Spleen (tissue), 11 donors: ENCODE measurements at regions not wholly inside any gene's neighbourhood (a gene's known extent, or its start where the extent isn't known, plus 50 kb on each side); places are given as distances from the start of the nearest gene placed in this dataset.

Experiments
- DNase-seq: peaks from one replicate; pipeline ENCODE4 v3.0.0-alpha.2; 2020
- H3K27ac ChIP-seq, 8 donors: fragments of 200-600 bp; sonication (generic) in 7 of 8; 1 replicate in 4 of 8; 2 replicates in 4 of 8; pipeline versions ENCODE4 v1.5.0 to v1.8.0; 2016 to 2021; ENCODE audit warnings: inconsistent platforms in 4 of 8, mild to moderate bottlenecking in 4 of 8, moderate library complexity in 1 of 8
- H3K27me3 ChIP-seq, 7 donors: fragments of 200-600 bp; sonication (generic) in 6 of 7; replicated peaks in 1 of 7; 1 replicate in 4 of 7; 2 replicates in 3 of 7; pipeline versions ENCODE4 v1.5.0 to v1.8.0; 2016 to 2021; ENCODE audit warnings: inconsistent platforms in 3 of 7, mild to moderate bottlenecking in 1 of 7
- H3K36me3 ChIP-seq, 6 donors: fragments of 200-600 bp; sonication (generic) in 5 of 6; 1 replicate in 4 of 6; 2 replicates in 2 of 6; pipeline versions ENCODE4 v1.5.0 to v1.8.0; 2016 to 2021; ENCODE audit warnings: inconsistent platforms in 2 of 6
- H3K4me1 ChIP-seq, 6 donors: fragments of 200-600 bp; sonication (generic) in 5 of 6; 1 replicate in 3 of 6; 2 replicates in 3 of 6; pipeline versions ENCODE4 v1.5.0 to v1.8.0; 2016 to 2021; ENCODE audit warnings: inconsistent platforms in 3 of 6
- H3K4me3 ChIP-seq, 8 donors: fragments of 200-600 bp; sonication (generic) in 7 of 8; 1 replicate in 4 of 8; 2 replicates in 4 of 8; pipeline versions ENCODE4 v1.5.0 to v1.8.0; 2016 to 2021; ENCODE audit warnings: inconsistent platforms in 4 of 8, mild to moderate bottlenecking in 4 of 8, moderate library complexity in 2 of 8
- H3K9me3 ChIP-seq, 8 donors: fragments of 200-600 bp; sonication (generic) in 7 of 8; 1 replicate in 4 of 8; 2 replicates in 4 of 8; pipeline versions ENCODE4 v1.5.0 to v1.8.0; 2016 to 2021; ENCODE audit warnings: inconsistent platforms in 4 of 8
- POLR2A ChIP-seq, 3 donors: fragments of 450-650 bp; IDR thresholded peaks; one replicate each; pipeline ENCODE4 v1.5.1; 2017; ENCODE audit warnings: antibody characterized with exemption in 3 of 3, mild to moderate bottlenecking in 1 of 3
- POLR2AphosphoS5 ChIP-seq, 3 donors: sonication (generic); formaldehyde crosslinking; IDR thresholded peaks; one replicate each; pipeline ENCODE4 v1.5.1; 2017; ENCODE audit warnings: antibody characterized with exemption in 3 of 3
- WGBS, 5 donors: extraction: QIAGEN DNeasy Blood & Tissue Kit in 3 of 5; methylation state at CpG; one replicate each; pipeline versions ENCODE4 v1.1.5 to v1.1.7; 2013 to 2018; 5-methylcytosine and 5-hydroxymethylcytosine counted together
- intact Hi-C: fragments of 100-400 bp; cut with DNase I; formaldehyde crosslinking; loops from one replicate; pipeline ENCODE4 v1.15.0; 2023; ENCODE audit warnings: low total_unique reads
- TF ChIP-seq, protein P1 (sequence below), 11 experiments: fragments of 200-600 bp in 7 of 11; fragments of 450-650 bp in 4 of 11; sonication (generic) in 4 of 11; IDR thresholded peaks in 8 of 11; conservative IDR thresholded peaks in 3 of 11; 1 replicate in 7 of 11; 2 replicates in 4 of 11; pipeline versions ENCODE4 v1.4.0 to v1.8.0; 2016 to 2021; ENCODE audit warnings: antibody characterized with exemption in 11 of 11, inconsistent platforms in 4 of 11, mild to moderate bottlenecking in 1 of 11
- donor health status: healthy with polysubstance abuse.
- donor health status: DM: no; HTN: no; CAD: no; lungs with moderate emphysema.
- donor health status: DM: no; HTN: no; CAD: no.
- donor health status: Bipolar disorder and iron deficiency.
- donor health status: healthy.
- donor health status: DM: no; HTN: no; CAD: no.
- donor health status: DM: yes; HTN: yes; CAD: no.

DNA sequence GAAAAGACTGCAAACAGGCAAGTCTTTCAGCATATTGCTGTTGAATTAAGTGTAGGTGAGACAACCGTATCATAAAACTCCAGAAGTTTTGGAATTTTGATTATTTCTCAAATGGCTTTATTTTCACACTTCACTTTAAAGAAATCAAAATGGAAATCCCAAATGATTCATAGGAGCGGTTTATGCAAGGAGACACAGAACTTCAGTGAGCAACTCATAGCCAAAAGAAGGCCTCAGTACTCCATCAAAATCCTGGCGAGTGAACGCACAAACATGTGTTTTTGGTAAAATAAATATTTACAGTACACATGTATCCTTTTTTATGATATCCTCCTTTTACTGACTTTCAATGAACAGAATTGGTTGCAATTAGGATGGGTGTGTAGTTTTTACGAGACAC lies 140.4 kb upstream of the APCDD1 start:
- Histone ChIP-seq H3K4me3 (no peak overlapping the region), H3K36me3 (no peaks in the 10 kb centered on the region), H3K9me3 (no peaks in the 10 kb centered on the region), H3K27ac (no peak overlapping the region), H3K4me1 (peaks cover 0 to 26% (median 10%) of the 10 kb centered on the region in 6 donors), H3K27me3 (no peaks in the 10 kb centered on the region)
- intact Hi-C loops = no loop called here
- TF ChIP-seq, protein P1, sequence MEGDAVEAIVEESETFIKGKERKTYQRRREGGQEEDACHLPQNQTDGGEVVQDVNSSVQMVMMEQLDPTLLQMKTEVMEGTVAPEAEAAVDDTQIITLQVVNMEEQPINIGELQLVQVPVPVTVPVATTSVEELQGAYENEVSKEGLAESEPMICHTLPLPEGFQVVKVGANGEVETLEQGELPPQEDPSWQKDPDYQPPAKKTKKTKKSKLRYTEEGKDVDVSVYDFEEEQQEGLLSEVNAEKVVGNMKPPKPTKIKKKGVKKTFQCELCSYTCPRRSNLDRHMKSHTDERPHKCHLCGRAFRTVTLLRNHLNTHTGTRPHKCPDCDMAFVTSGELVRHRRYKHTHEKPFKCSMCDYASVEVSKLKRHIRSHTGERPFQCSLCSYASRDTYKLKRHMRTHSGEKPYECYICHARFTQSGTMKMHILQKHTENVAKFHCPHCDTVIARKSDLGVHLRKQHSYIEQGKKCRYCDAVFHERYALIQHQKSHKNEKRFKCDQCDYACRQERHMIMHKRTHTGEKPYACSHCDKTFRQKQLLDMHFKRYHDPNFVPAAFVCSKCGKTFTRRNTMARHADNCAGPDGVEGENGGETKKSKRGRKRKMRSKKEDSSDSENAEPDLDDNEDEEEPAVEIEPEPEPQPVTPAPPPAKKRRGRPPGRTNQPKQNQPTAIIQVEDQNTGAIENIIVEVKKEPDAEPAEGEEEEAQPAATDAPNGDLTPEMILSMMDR (IDR thresholded peaks at IDR 0.05 in 8 of 11, conservative IDR thresholded peaks at IDR 0.05 in 3 of 11) = no peak
- no peak for TF ChIP-seq POLR2A (IDR thresholded peaks at IDR 0.05)
- TF ChIP-seq POLR2AphosphoS5 (IDR thresholded peaks at IDR 0.05) = no peak
- 96 to 98% (median 97%) methylated on average over 5 of the region's 5 CpGs for WGBS, 5 donors
- no peak for DNase-seq

DNA sequence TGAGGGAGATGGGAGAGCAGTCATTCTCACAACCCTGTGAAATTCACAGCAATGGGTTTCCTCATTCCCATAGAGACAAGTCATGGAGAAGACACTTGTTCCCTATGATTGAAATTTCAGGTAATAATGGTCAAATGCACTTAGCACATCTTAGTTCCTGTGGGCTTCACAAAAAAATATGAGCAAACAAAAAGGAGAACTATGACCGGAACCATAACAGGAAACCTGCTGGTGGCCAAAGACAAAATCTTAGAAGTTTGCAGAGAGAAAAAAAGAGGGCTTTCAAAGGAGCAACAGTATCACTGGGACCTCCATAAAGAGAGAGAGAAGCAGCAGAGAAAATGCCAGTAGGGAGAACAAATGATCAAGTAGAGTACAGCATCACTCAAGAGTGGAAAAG lies 138.9 kb upstream of the APCDD1 start:
- no peaks in the 10 kb centered on the region for H3K9me3 ChIP-seq
- intact Hi-C loops = no loop called here
- no peaks in the 10 kb centered on the region for H3K36me3 ChIP-seq
- 20 to 38% (median 21%) methylated on average over 1 of the region's 1 CpG for WGBS, 5 donors
- H3K27me3 ChIP-seq = no peaks in the 10 kb centered on the region
- no peak overlapping the region for H3K4me3 ChIP-seq
- H3K27ac ChIP-seq = peak overlapping the region in 4 of 8 donors; percentile 35 to 70 (median 58)
- peaks cover 0 to 32% (median 10%) of the 10 kb centered on the region in 6 donors for H3K4me1 ChIP-seq
- DNase-seq = no peak
- TF ChIP-seq, protein P1 (IDR thresholded peaks at IDR 0.05 in 8 of 11, conservative IDR thresholded peaks at IDR 0.05 in 3 of 11) = no peak
- TF ChIP-seq POLR2AphosphoS5 (IDR thresholded peaks at IDR 0.05) (no peak), POLR2A (IDR thresholded peaks at IDR 0.05) (no peak)

- no peak for DNase-seq
- Histone ChIP-seq H3K27me3 (no peaks in the 10 kb centered on the region), H3K27ac (no peak overlapping the region), H3K4me3 (no peak overlapping the region), H3K4me1 (peaks cover 0 to 32% (median 10%) of the 10 kb centered on the region in 6 donors), H3K9me3 (no peaks in the 10 kb centered on the region), H3K36me3 (no peaks in the 10 kb centered on the region)
- 60 to 80% (median 69%) methylated on average over 7 of the region's 7 CpGs for WGBS, 5 donors
- intact Hi-C loops = no loop called here
- TF ChIP-seq POLR2AphosphoS5 (IDR thresholded peaks at IDR 0.05) = no peak
- TF ChIP-seq POLR2A (IDR thresholded peaks at IDR 0.05) = no peak
- TF ChIP-seq, protein P1 (IDR thresholded peaks at IDR 0.05 in 8 of 11, conservative IDR thresholded peaks at IDR 0.05 in 3 of 11) = no peak
Observed at GRCh38 chr18:10316778-10317177, 137.7 kb upstream of the APCDD1 start.

DNA sequence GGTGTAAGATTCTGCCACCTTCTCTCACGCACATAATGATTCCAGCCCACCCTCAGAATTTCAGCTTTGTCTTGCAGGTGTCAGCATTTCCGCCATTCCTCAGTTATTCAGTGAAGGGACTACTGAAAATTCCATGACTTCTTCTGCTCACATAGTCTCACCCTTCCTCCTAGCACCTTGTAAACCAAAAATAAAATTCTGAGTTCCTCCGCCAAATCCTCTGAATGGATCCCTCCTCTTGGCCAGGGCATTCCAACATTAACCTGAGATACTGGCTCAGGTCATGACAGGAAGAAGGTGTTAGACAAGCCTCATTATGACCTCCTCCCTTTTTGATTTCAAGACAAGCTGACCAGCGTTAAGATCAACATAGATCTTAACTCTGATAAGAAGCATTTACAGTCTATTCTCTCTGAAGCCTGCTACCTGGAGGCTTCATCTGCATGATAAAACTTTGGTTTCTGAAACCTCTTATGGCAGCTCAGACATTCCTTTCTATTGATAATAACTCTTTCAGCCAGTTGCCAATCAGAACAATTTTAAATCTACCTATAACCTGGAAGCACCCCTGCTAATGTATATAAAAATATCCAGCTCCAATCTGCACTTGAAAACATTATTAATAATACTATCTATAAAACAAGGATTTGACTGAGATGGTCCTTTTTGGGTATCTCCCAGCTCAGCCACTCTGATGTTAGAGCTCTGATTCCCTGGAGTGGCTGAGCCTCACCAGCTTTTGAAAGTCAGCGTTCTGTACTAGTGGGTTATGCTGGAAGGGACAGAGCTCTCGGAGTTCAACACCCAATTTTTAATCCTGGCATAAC lies 136.4 kb upstream of the APCDD1 start:
- no peak for DNase-seq
- H3K27ac ChIP-seq = no peak overlapping the region
- WGBS, 5 donors = 82 to 91% (median 88%) methylated on average over 6 of the region's 6 CpGs
- intact Hi-C loops = no loop called here
- no peak overlapping the region for H3K4me3 ChIP-seq
- H3K4me1 ChIP-seq = peaks cover 0 to 32% (median 10%) of the 10 kb centered on the region in 6 donors
- no peaks in the 10 kb centered on the region for H3K27me3 ChIP-seq
- H3K36me3 ChIP-seq = no peaks in the 10 kb centered on the region
- no peaks in the 10 kb centered on the region for H3K9me3 ChIP-seq
- TF ChIP-seq POLR2A (IDR thresholded peaks at IDR 0.05) (no peak), POLR2AphosphoS5 (IDR thresholded peaks at IDR 0.05) (no peak)
- TF ChIP-seq, protein P1 (IDR thresholded peaks at IDR 0.05 in 8 of 11, conservative IDR thresholded peaks at IDR 0.05 in 3 of 11) = no peak
